HL-60 (cell line): ENCODE measurements at regions not wholly inside any gene's neighbourhood (a gene's known extent, or its start where the extent isn't known, plus 50 kb on each side); places are given as distances from the start of the nearest gene placed in this dataset.

Source experiments
- DNase-seq, 2 experiments: peaks; one replicate each; pipeline ENCODE4 v3.0.0-alpha.2; 2010 to 2020; ENCODE audit warnings: low read depth in 1 of 2, low spot score in 1 of 2
- H3K27ac ChIP-seq: fragments of 250-450 bp; sonication (Bioruptor Pico); replicated peaks from 2 replicates; pipeline ENCODE4 v1.5.1; 2020; ENCODE audit warnings: mild to moderate bottlenecking, moderate library complexity
- H3K27me3 ChIP-seq: fragments of 250-450 bp; sonication (Bioruptor Pico); 2 replicates; pipeline ENCODE4 v1.5.1; 2021; ENCODE audit warnings: mild to moderate bottlenecking, moderate library complexity; ENCODE audit not compliant: insufficient read depth, poor library complexity, severe bottlenecking
- H3K4me3 ChIP-seq: replicated peaks from 2 replicates; pipeline ENCODE4 v1.5.1; 2011; ENCODE audit warnings: mild to moderate bottlenecking, control low read depth, low read length; ENCODE audit not compliant: insufficient read depth
- GABPA ChIP-seq: IDR thresholded peaks from 2 replicates; pipeline ENCODE4 v1.6.1; 2012; ENCODE audit warnings: low read depth
- POLR2AphosphoS5 ChIP-seq: IDR thresholded peaks from 2 replicates; pipeline ENCODE4 v1.6.1; 2012; ENCODE audit warnings: low read depth
- SPI1 ChIP-seq: IDR thresholded peaks from 2 replicates; pipeline ENCODE4 v1.6.1; 2012; ENCODE audit warnings: low read depth, mild to moderate bottlenecking, borderline replicate concordance
- TF ChIP-seq, protein P1 (sequence below): IDR thresholded peaks from one replicate; pipeline ENCODE4 v1.5.1; 2011; ENCODE audit warnings: low read length, control low read depth, inconsistent platforms; ENCODE audit not compliant: insufficient read depth
- TF ChIP-seq, protein P2 (sequence below): IDR thresholded peaks from 2 replicates; pipeline ENCODE4 v1.6.1; 2012; ENCODE audit warnings: low read depth; ENCODE audit not compliant: insufficient replicate concordance

DNA sequence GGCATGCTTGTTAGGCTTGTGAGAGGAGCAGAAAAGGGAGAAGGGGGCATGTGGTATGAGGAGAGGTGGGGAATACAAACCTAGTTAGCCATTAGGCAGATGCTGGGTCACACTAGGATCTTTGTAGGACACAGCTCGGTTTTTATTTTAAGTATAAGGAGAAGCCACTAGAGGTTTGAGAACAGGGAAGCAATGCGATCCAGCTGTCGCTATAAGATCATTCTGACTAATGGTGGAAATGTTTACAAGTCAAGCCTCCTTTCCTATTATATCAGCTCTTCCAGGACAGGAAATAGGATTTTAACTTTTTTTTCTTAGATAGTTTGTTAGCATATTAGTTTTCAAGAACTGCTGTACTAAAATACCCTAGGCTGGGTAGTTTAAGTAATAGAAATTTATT lies 609.9 kb downstream of the INSC start:
- TF ChIP-seq GABPA (no peak), POLR2AphosphoS5 (no peak), SPI1 (no peak)
- TF ChIP-seq, protein P1, sequence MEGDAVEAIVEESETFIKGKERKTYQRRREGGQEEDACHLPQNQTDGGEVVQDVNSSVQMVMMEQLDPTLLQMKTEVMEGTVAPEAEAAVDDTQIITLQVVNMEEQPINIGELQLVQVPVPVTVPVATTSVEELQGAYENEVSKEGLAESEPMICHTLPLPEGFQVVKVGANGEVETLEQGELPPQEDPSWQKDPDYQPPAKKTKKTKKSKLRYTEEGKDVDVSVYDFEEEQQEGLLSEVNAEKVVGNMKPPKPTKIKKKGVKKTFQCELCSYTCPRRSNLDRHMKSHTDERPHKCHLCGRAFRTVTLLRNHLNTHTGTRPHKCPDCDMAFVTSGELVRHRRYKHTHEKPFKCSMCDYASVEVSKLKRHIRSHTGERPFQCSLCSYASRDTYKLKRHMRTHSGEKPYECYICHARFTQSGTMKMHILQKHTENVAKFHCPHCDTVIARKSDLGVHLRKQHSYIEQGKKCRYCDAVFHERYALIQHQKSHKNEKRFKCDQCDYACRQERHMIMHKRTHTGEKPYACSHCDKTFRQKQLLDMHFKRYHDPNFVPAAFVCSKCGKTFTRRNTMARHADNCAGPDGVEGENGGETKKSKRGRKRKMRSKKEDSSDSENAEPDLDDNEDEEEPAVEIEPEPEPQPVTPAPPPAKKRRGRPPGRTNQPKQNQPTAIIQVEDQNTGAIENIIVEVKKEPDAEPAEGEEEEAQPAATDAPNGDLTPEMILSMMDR: no peak
- TF ChIP-seq, protein P2, sequence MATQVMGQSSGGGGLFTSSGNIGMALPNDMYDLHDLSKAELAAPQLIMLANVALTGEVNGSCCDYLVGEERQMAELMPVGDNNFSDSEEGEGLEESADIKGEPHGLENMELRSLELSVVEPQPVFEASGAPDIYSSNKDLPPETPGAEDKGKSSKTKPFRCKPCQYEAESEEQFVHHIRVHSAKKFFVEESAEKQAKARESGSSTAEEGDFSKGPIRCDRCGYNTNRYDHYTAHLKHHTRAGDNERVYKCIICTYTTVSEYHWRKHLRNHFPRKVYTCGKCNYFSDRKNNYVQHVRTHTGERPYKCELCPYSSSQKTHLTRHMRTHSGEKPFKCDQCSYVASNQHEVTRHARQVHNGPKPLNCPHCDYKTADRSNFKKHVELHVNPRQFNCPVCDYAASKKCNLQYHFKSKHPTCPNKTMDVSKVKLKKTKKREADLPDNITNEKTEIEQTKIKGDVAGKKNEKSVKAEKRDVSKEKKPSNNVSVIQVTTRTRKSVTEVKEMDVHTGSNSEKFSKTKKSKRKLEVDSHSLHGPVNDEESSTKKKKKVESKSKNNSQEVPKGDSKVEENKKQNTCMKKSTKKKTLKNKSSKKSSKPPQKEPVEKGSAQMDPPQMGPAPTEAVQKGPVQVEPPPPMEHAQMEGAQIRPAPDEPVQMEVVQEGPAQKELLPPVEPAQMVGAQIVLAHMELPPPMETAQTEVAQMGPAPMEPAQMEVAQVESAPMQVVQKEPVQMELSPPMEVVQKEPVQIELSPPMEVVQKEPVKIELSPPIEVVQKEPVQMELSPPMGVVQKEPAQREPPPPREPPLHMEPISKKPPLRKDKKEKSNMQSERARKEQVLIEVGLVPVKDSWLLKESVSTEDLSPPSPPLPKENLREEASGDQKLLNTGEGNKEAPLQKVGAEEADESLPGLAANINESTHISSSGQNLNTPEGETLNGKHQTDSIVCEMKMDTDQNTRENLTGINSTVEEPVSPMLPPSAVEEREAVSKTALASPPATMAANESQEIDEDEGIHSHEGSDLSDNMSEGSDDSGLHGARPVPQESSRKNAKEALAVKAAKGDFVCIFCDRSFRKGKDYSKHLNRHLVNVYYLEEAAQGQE: no peak
- peaks cover 3% of the 10 kb centered on the region for H3K27me3 ChIP-seq
- DNase-seq: no peak
- H3K27ac ChIP-seq: no peak overlapping the region
- H3K4me3 ChIP-seq: no peak overlapping the region

DNA sequence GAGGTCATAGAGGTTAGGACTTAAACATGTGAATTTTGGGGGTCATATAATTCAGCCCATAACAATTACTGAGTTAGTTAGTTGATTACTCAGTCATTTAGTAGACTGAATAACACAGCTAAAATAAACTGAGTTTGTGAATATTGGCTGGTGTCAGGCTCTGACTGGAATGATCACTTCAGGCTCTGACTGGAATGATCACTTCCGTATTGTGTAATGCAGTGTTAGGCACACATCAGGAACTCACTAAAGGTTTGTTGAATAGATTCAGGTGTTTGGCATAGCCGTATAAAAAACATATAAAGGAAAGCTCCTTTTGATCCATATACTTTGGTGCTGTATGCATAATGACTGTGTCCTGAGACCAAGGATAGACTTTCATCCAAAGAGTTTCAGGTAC lies 610.5 kb downstream of the INSC start:
- TF ChIP-seq GABPA (no peak), POLR2AphosphoS5 (no peak), SPI1 (no peak)
- TF ChIP-seq, protein P2: no peak
- TF ChIP-seq, protein P1: no peak
- Histone ChIP-seq H3K4me3 (no peak overlapping the region), H3K27me3 (peaks cover 3% of the 10 kb centered on the region), H3K27ac (no peak overlapping the region)
- no peak for DNase-seq

DNA sequence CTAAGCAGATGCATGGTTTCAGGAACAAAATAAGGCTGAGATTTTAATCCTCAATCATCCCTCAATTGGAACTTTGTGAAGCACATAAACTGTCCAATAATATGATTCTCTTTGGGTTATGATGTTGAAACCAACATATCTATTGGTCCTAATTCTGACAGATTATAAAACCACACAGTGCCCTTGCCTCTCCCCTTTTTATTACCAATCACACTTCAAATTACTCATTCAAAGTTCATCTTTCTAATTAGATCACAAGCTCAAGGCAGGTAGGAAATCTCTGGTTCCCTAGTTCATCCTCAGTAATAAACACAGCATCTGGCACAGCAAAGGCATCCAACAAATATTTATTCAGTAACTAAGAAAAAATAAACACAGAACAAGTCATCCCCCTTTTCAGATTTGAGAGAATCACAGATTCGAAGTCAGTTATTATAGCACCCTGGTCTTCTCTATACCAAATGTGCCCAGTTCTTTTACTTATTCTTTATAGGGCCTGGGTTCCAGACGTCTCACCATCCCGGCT lies 611.6 kb downstream of the INSC start:
- no peak overlapping the region for H3K4me3 ChIP-seq
- TF ChIP-seq, protein P1: no peak
- TF ChIP-seq GABPA (no peak), SPI1 (no peak), POLR2AphosphoS5 (no peak)
- TF ChIP-seq, protein P2: no peak
- DNase-seq: no peak
- peaks cover 3% of the 10 kb centered on the region for H3K27me3 ChIP-seq
- no peak overlapping the region for H3K27ac ChIP-seq
